GM13977 (cell line): ENCODE measurements at regions not wholly inside any gene's neighbourhood (a gene's known extent, or its start where the extent isn't known, plus 50 kb on each side); places are given as distances from the start of the nearest gene placed in this dataset.

Experiments
- DNase-seq: peaks from one replicate; pipeline ENCODE4 v3.0.0; 2012; ENCODE audit warnings: low spot score
- in situ Hi-C: fragments of 300-500 bp; cut with MboI; formaldehyde crosslinking; loops from one replicate; pipeline ENCODE4 v1.12.0; 2022; ENCODE audit warnings: low sequenced_read_pairs, low pct_unique_long_range_greater_than_20kb, mixed read lengths, inconsistent platforms; ENCODE audit not compliant: unreplicated experiment
- TF ChIP-seq, protein P1 (sequence below): IDR thresholded peaks from 2 replicates; pipeline ENCODE4 v1.5.1; 2012; ENCODE audit warnings: mild to moderate bottlenecking, control low read depth; ENCODE audit not compliant: insufficient read depth; ENCODE audit errors: extremely low read depth, missing control alignments

DNA sequence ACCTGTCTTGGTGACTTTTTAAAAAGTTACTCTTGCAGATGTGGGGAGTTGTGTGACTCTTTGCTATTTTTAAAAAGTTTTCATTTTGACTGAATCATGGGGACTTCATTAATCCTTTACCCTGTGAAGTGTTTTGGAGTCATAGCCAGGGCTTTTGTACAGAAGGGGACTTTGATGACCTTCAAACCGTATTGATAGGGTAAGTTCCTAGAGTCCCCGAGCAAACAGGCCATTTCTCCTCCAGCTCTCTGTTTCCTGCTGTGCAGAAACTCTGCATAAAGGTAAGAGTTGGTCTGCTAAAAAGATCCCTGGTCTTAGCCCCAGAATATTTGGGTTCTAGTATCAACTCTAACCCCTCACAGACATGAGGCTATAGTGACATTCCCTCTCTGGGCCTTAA, 170.8 kb upstream of the BCL6 start:
- in situ Hi-C loops = loop anchor here (25.0 kb wide), 1 partner anchor 154 kb away; no protein-coding TSS in a partner anchor
- TF ChIP-seq, protein P1, sequence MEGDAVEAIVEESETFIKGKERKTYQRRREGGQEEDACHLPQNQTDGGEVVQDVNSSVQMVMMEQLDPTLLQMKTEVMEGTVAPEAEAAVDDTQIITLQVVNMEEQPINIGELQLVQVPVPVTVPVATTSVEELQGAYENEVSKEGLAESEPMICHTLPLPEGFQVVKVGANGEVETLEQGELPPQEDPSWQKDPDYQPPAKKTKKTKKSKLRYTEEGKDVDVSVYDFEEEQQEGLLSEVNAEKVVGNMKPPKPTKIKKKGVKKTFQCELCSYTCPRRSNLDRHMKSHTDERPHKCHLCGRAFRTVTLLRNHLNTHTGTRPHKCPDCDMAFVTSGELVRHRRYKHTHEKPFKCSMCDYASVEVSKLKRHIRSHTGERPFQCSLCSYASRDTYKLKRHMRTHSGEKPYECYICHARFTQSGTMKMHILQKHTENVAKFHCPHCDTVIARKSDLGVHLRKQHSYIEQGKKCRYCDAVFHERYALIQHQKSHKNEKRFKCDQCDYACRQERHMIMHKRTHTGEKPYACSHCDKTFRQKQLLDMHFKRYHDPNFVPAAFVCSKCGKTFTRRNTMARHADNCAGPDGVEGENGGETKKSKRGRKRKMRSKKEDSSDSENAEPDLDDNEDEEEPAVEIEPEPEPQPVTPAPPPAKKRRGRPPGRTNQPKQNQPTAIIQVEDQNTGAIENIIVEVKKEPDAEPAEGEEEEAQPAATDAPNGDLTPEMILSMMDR = no peak
- DNase-seq = no peak

DNA sequence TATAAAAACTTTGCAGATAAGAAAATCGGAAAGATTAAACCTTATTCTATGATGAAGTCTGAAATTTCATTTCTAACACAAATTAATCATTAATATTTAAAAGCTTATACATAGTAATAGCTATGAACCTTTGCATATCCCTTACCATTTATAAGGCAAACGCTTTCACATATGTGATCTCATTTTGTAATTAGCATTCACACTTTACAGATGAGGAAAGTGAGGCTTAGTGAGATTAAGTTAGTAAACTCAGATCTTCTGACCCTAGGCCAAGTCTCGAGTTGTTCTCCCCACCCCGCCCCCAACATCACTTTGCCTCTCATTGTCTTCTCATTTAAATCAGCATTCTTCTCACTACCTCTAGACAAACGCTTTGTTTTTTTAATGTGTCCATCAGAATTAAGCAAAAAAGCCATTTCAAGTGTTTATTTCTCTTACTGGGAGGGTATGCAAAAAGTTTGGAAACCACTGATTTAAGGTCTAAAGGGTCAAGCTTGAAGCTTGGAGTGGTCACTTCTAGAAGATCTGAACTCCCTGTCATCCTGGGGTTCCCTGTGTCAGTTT, 172.9 kb upstream of the BCL6 start:
- TF ChIP-seq, protein P1 = no peak
- in situ Hi-C loops = loop anchor here (25.0 kb wide), 1 partner anchor 156 kb away; no protein-coding TSS in a partner anchor
- no peak for DNase-seq

DNA sequence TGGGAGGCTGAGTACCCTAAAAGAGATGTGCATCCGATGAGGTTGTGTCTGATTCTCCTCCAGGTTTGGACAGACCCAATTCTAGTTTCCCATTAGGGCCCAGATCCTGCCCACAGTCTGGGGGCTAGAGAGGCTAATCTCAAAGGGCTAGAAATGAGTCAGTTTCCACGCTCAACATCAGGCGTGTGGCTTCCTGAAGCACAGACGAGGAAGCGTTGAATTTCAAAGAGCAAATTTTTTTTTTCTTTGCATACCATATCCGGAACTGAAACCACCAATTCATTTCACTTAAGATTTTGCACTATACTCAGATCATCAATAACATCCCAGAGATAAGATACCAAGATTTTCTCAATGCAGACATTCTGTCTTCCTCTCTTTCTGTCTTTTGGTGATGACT, 173.8 kb upstream of the BCL6 start:
- TF ChIP-seq, protein P1 = no peak
- in situ Hi-C loops = loop anchor here (25.0 kb wide), 1 partner anchor 157 kb away; no protein-coding TSS in a partner anchor
- no peak for DNase-seq

DNA sequence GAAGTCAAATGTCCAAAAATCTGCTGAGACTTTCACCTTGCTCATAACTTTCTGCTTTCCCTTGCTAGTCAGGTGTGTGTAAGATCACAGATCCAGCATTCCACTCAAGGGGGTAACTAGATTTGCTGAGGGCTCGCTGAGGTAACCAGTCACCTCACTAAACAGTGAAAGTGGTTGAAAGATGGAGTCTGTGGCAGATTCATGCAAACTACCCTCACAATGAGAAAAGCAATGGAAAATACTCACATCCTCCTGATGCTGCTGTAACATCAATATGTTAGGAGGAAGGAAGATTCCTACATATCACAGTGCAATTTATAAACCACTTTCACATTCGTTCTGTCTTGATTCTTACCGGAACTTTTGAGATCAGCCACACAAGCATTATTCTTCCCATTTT, 174.3 kb upstream of the BCL6 start:
- DNase-seq = no peak
- TF ChIP-seq, protein P1 = no peak
- in situ Hi-C loops = loop anchor here (25.0 kb wide), 1 partner anchor 157 kb away; no protein-coding TSS in a partner anchor

DNA sequence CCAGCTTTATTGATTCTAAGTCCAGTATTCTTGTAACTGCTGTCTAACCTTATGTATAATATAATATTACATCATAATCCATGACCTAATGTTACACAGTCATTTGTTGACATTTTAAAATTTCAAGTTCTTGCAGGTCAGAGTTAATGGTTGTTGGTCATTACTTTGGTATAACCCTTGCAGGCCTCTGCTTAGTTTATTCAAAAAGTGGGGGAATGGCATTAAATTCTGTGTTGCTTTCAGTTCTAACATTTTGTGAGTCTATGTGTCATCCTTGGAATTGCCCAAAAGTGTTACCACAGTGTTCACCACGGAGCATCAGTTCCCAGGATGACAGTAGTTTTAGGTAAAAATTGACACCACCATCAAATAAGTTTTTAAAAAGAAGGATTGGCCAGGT, 174.8 kb upstream of the BCL6 start:
- in situ Hi-C loops = loop anchor here (25.0 kb wide), 1 partner anchor 158 kb away; no protein-coding TSS in a partner anchor
- TF ChIP-seq, protein P1 = no peak
- DNase-seq = no peak

DNA sequence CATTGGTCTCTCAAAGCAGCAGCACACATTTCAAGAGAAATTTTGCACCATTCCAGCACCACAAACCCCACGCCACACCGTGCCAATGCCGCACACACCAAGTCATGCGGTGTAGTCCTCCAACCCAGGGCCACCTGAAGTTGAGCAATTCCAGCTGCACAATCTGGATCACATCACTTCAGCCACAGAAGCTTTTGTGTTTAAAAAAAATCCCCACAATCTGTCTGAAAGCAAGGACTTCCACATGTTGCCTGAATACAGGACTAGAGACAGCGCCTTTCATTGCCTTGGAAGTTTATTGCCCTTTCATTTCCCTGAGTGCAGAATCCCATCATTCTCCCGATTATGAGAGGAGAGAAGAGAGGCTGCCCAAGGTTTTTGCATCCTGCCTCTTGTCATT, 175.6 kb upstream of the BCL6 start:
- in situ Hi-C loops = loop anchor here (25.0 kb wide), 1 partner anchor 159 kb away; no protein-coding TSS in a partner anchor
- no peak for DNase-seq

More for the DNA sequence above, 175.6 kb upstream of the BCL6 start:
- TF ChIP-seq, protein P1 = no peak
